ENCODE measurements at regions not wholly inside any gene's neighbourhood (a gene's known extent, or its start where the extent isn't known, plus 50 kb on each side); places are given as distances from the start of the nearest gene placed in this dataset.

- no peaks in the 10 kb centered on the region for H3K36me3 Mint-ChIP-seq (ENCODE audit: insufficient read depth)
- ATAC-seq (replicated peaks) (no peak), DNase-seq (no peak)
- H3K4me1 Mint-ChIP-seq (ENCODE audit: low read depth in 2 of 2): no peaks in the 10 kb centered on the region
- H3K4me3 Mint-ChIP-seq: no peak overlapping the region
- H3K27ac Mint-ChIP-seq: no peak overlapping the region
- H3K9me3 Mint-ChIP-seq: peaks cover 5 to 16% of the 10 kb centered on the region in 2 donors
- H3K27me3 Mint-ChIP-seq: no peaks in the 10 kb centered on the region
These were observed 1157.4 kb upstream of the CDH18 start for GRCh38 chr5:21145376-21145775.

DNA sequence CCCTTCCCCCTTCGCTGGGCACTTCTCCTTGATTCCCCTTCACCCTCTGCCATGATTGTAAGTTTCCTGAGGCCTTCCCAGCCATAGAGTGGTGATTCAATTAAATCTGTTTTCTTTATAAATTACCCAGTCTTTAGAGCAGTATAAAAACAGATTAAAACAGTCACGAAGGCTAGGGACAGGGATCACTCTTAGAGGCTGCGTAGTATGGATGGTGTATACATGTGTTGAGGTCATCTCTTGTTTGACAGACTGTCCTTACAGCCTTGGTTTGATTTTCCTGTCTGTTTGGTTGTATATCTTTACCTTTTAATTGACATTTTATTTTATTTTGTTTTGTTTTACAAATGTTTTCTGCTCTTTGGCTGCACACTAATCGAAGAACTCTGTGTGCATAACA lies 1155.7 kb upstream of the CDH18 start:
- Mint-ChIP-seq H3K4me1 (ENCODE audit: low read depth in 2 of 2) (no peaks in the 10 kb centered on the region), H3K9me3 (peaks cover 5 to 15% of the 10 kb centered on the region in 2 donors), H3K27me3 (no peaks in the 10 kb centered on the region), H3K36me3 (ENCODE audit: insufficient read depth) (no peaks in the 10 kb centered on the region), H3K4me3 (no peak overlapping the region), H3K27ac (no peak overlapping the region)
- ATAC-seq (replicated peaks) (no peak), DNase-seq (no peak)

DNA sequence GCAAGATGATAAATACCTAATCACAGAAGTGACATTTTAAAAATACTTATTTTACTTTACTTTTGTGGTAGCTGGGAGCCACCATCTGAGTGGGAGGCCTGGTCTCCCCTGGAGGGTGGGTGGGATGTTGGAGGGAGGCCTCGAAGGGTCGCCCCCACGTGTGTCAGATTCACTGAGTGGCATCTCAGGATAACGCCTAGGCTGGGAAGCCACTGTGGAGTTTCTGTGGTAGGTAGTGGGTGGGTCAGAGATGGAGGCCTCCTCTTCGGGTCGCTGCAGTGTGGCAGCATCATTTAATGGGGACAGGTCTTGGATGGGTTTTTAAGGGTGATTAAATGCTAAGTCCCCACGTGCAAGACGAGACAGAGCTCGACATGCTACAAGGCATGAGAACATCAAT lies 1154.8 kb upstream of the CDH18 start:
- Mint-ChIP-seq H3K36me3 (ENCODE audit: insufficient read depth) (no peaks in the 10 kb centered on the region), H3K27ac (no peak overlapping the region), H3K27me3 (no peaks in the 10 kb centered on the region), H3K9me3 (peaks cover 2 to 8% of the 10 kb centered on the region in 2 donors), H3K4me1 (ENCODE audit: low read depth in 2 of 2) (no peaks in the 10 kb centered on the region), H3K4me3 (no peak overlapping the region)
- DNase-seq (no peak), ATAC-seq (replicated peaks) (no peak)

- no peaks in the 10 kb centered on the region for H3K4me1 Mint-ChIP-seq (ENCODE audit: low read depth in 2 of 2)
- no peak overlapping the region for H3K27ac Mint-ChIP-seq
- H3K9me3 Mint-ChIP-seq: peaks cover 0 to 8% of the 10 kb centered on the region in 2 donors
- no peak overlapping the region for H3K4me3 Mint-ChIP-seq
- no peak for ATAC-seq (replicated peaks)
- H3K27me3 Mint-ChIP-seq: no peaks in the 10 kb centered on the region
- no peaks in the 10 kb centered on the region for H3K36me3 Mint-ChIP-seq (ENCODE audit: insufficient read depth)
- no peak for DNase-seq
These were observed 1153.0 kb upstream of the CDH18 start for GRCh38 chr5:21140987-21141386.

GRCh38 chr5:21126236-21126635 lies 1138.2 kb upstream of the CDH18 start:
- Mint-ChIP-seq H3K27ac (no peak overlapping the region), H3K4me1 (ENCODE audit: low read depth in 2 of 2) (no peaks in the 10 kb centered on the region), H3K36me3 (ENCODE audit: insufficient read depth) (no peaks in the 10 kb centered on the region), H3K27me3 (no peaks in the 10 kb centered on the region), H3K9me3 (peaks cover 7 to 17% of the 10 kb centered on the region in 2 donors), H3K4me3 (no peak overlapping the region)
- no peak for ATAC-seq (replicated peaks)
- DNase-seq: no peak

GRCh38 chr5:21125238-21125983 lies 1137.4 kb upstream of the CDH18 start:
- no peaks in the 10 kb centered on the region for H3K36me3 Mint-ChIP-seq (ENCODE audit: insufficient read depth)
- no peak overlapping the region for H3K27ac Mint-ChIP-seq

DNA sequence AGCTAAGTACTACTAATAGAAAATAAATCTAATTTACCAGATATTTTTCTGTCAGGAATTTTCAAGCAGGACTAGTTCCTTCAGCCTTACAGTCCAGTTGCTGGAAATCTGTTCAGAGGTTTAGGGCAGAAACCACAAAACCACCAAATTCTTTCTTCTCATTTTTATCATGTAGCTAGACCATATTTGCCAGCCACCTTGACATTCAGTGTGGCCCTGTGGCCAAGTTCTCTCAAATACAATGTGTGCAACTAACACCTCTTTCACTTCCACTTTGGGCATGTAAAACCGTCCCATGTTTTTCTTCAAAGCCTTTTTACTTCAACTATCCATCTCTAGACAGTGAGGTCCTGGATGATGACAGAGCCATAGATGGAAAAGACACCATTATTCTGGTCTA lies 1133.2 kb upstream of the CDH18 start:
- no peak overlapping the region for H3K4me3 Mint-ChIP-seq
- H3K27ac Mint-ChIP-seq: no peak overlapping the region
- H3K4me1 Mint-ChIP-seq (ENCODE audit: low read depth in 2 of 2): no peaks in the 10 kb centered on the region
- no peaks in the 10 kb centered on the region for H3K36me3 Mint-ChIP-seq (ENCODE audit: insufficient read depth)
- DNase-seq (no peak), ATAC-seq (replicated peaks) (no peak)
- H3K9me3 Mint-ChIP-seq: peaks cover 4 to 15% of the 10 kb centered on the region in 2 donors
- H3K27me3 Mint-ChIP-seq: no peaks in the 10 kb centered on the region

More at GRCh38 chr5:21125238-21125983, 1137.4 kb upstream of the CDH18 start:
- Mint-ChIP-seq H3K27me3 (no peaks in the 10 kb centered on the region), H3K4me3 (no peak overlapping the region), H3K4me1 (ENCODE audit: low read depth in 2 of 2) (no peaks in the 10 kb centered on the region), H3K9me3 (peaks cover 5 to 17% of the 10 kb centered on the region in 2 donors)
- ATAC-seq (replicated peaks): no peak
- DNase-seq: no peak

DNA sequence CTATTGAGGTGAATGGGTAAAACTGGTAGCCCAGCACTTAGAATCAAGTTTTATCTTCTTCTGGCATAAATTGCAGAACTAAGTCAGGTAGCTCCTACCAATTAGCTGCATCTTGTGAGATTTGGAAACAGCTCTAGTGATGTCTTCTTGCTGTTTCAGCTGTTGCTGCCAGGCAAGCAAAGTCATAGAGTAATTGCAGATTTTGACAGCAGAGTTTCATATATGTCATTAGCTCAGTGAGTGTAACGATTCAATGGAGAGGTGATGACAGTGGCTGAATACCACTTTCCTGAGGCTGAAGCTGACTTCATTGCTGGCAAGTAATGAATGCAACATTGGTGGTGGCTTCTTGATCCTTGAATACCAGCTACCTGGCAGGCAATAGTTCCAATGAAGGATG lies 1109.7 kb upstream of the CDH18 start:
- Mint-ChIP-seq H3K27me3 (no peaks in the 10 kb centered on the region), H3K4me1 (ENCODE audit: low read depth in 2 of 2) (no peaks in the 10 kb centered on the region), H3K36me3 (ENCODE audit: insufficient read depth) (no peaks in the 10 kb centered on the region), H3K27ac (no peak overlapping the region), H3K4me3 (no peak overlapping the region), H3K9me3 (peaks cover 3 to 15% of the 10 kb centered on the region in 2 donors)
- DNase-seq (no peak), ATAC-seq (replicated peaks) (no peak)

DNA sequence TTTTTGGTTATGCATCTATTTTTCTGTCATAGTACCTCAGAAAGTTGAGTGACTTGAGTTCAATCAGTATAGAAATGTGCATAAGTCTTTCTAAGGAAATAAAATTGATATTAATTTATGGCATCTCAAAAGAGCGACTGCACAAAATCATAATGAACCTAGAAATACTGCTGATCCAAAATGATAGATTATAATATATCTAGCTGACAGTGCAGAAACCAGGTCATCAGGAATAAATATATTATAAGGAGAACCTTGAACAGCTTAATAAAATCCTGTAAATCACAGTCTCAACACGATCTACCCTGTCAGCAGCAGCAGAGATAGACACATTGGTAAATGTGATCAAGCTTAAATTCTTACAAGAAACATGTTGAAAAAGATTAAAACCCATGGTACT lies 1106.6 kb upstream of the CDH18 start:
- Mint-ChIP-seq H3K4me1 (ENCODE audit: low read depth in 2 of 2) (no peaks in the 10 kb centered on the region), H3K9me3 (peaks cover 2 to 15% of the 10 kb centered on the region in 2 donors), H3K27me3 (no peaks in the 10 kb centered on the region), H3K27ac (no peak overlapping the region), H3K4me3 (no peak overlapping the region), H3K36me3 (ENCODE audit: insufficient read depth) (no peaks in the 10 kb centered on the region)
- ATAC-seq (replicated peaks) (no peak), DNase-seq (no peak)

GRCh38 chr5:21087766-21088165 lies 1099.8 kb upstream of the CDH18 start:
- ATAC-seq (replicated peaks): no peak
- no peaks in the 10 kb centered on the region for H3K27me3 Mint-ChIP-seq
- H3K27ac Mint-ChIP-seq: no peak overlapping the region
- peaks cover 4 to 26% of the 10 kb centered on the region in 2 donors for H3K9me3 Mint-ChIP-seq
- H3K36me3 Mint-ChIP-seq (ENCODE audit: insufficient read depth): no peaks in the 10 kb centered on the region
- no peaks in the 10 kb centered on the region for H3K4me1 Mint-ChIP-seq (ENCODE audit: low read depth in 2 of 2)
- H3K4me3 Mint-ChIP-seq: no peak overlapping the region
- DNase-seq: no peak

DNA sequence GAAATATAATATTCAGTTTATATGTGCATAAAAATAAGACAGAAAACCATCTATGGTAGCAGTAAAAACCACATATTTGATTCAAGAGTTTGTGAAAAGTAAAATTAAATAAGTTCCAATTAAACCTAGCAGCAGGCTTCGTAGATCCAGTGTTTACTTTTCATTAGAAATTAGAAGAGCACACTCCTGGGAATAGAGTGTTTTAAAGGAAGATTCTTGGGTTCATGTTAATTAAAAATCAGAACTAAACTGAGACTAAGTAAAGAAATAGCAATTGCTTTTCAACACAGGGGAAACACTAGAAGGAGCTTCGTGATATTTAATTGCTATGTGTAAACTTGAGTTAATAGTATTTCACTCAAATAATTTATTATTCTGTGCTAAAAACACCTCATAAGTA lies 1097.8 kb upstream of the CDH18 start:
- no peak for DNase-seq
- Mint-ChIP-seq H3K27ac (no peak overlapping the region), H3K9me3 (peaks cover 2 to 26% of the 10 kb centered on the region in 2 donors), H3K4me1 (ENCODE audit: low read depth in 2 of 2) (no peaks in the 10 kb centered on the region), H3K27me3 (no peaks in the 10 kb centered on the region), H3K4me3 (no peak overlapping the region), H3K36me3 (ENCODE audit: insufficient read depth) (no peaks in the 10 kb centered on the region)
- ATAC-seq (replicated peaks): no peak

DNA sequence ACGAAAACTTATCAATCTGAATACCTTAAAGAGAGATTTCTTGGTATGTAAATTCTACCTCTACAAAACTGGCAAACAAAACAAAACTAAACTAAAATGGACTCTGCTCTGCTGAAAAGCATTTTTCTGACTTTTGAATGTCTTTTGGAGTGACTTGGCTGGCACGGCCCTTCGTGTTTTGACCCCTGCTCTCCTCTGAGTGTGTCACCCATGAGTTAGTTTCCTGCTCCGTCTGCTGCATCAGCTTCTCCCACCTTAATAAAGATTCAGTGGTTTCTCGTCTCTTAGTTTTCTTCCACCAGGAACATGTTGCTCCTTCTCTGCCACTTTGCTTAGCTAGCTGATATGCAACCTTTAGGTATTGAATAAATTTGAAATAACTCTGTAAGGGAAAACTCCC lies 1084.0 kb upstream of the CDH18 start:
- Mint-ChIP-seq H3K9me3 (peaks cover 6 to 13% of the 10 kb centered on the region in 2 donors), H3K27ac (no peak overlapping the region), H3K4me1 (ENCODE audit: low read depth in 2 of 2) (no peaks in the 10 kb centered on the region), H3K36me3 (ENCODE audit: insufficient read depth) (no peaks in the 10 kb centered on the region), H3K4me3 (no peak overlapping the region), H3K27me3 (no peaks in the 10 kb centered on the region)
- DNase-seq: no peak
- no peak for ATAC-seq (replicated peaks)

DNA sequence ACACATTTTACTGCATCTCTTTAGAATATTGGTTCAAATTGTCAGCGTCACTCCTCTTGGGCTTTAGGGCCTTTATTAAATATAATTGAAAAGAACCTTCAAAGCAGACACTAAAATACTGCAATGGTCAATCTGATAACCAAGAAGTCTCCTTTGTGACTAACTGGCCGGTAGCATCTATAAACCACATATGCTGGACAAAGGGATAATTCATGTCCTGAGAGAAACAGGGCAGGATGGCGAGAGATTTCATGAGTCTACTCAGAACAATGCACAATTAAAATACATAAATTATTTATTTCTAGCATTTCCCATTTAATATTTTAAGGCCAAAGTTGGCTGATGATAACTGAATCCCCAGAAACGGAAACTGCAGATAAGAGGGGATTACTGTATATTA lies 1083.4 kb upstream of the CDH18 start:
- Mint-ChIP-seq H3K4me1 (ENCODE audit: low read depth in 2 of 2) (no peaks in the 10 kb centered on the region), H3K4me3 (no peak overlapping the region), H3K27me3 (no peaks in the 10 kb centered on the region), H3K27ac (no peak overlapping the region), H3K36me3 (ENCODE audit: insufficient read depth) (no peaks in the 10 kb centered on the region), H3K9me3 (peaks cover 6 to 16% of the 10 kb centered on the region in 2 donors)
- ATAC-seq (replicated peaks): no peak
- no peak for DNase-seq

DNA sequence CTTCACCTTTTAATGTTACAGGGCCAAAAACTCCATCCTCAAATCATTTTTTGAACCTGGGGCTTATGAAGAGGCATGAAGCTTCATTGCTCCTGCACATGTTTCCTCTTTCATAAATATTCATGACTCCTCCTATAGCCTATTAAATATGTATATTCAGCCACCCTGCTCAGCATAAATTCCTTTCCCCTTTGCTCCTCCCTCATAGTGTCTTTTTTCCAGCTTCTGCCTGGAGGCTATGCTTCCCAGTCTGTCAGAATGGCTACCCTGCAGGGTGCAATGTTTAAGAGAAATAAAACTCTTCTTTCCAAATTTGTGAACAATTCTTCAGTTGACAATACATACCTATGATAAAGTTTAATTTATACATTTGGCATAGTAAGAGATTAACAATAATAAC lies 1082.9 kb upstream of the CDH18 start:
- ATAC-seq (replicated peaks) (no peak), DNase-seq (no peak)
- H3K27me3 Mint-ChIP-seq: no peaks in the 10 kb centered on the region
- H3K4me1 Mint-ChIP-seq (ENCODE audit: low read depth in 2 of 2): no peaks in the 10 kb centered on the region
- no peak overlapping the region for H3K4me3 Mint-ChIP-seq
- H3K27ac Mint-ChIP-seq: no peak overlapping the region
- H3K9me3 Mint-ChIP-seq: peaks cover 6 to 16% of the 10 kb centered on the region in 2 donors
- no peaks in the 10 kb centered on the region for H3K36me3 Mint-ChIP-seq (ENCODE audit: insufficient read depth)

Data from effector memory CD8-positive, alpha-beta T cell (primary cell).